ENCODE measurements at regions not wholly inside any gene's neighbourhood (a gene's known extent, or its start where the extent isn't known, plus 50 kb on each side); places are given as distances from the start of the nearest gene placed in this dataset.

GRCh38 chr10:53025172-53025711 lies 252.7 kb upstream of the MBL2 start:
- peak overlapping the region; percentile 1 for H3K4me3 Mint-ChIP-seq (ENCODE audit: low read depth)

GRCh38 chr10:53023411-53023810 lies 250.8 kb upstream of the MBL2 start:
- no peak for TF ChIP-seq CTCF (IDR thresholded peaks at IDR 0.05; ENCODE audit: unreplicated experiment)
- peaks cover 31% of the 10 kb centered on the region for H3K4me1 Mint-ChIP-seq (ENCODE audit: low read depth)
- DNase-seq (ENCODE audit: low spot score, unreplicated experiment), result no peak
- H3K27me3 Mint-ChIP-seq, result no peaks in the 10 kb centered on the region
- H3K36me3 Mint-ChIP-seq (ENCODE audit: insufficient read depth), result peaks cover 13% of the 10 kb centered on the region
- H3K27ac Mint-ChIP-seq, result peak overlapping the region; percentile 76
- H3K9me3 Mint-ChIP-seq (ENCODE audit: low read depth), result peaks cover 11% of the 10 kb centered on the region
- peak overlapping the region; percentile 58 for H3K4me3 Mint-ChIP-seq (ENCODE audit: low read depth)

More at GRCh38 chr10:53025172-53025711, 252.7 kb upstream of the MBL2 start:
- Mint-ChIP-seq H3K27me3 (no peaks in the 10 kb centered on the region), H3K27ac (peak overlapping the region; percentile 94), H3K9me3 (ENCODE audit: low read depth) (peaks cover under 1% of the 10 kb centered on the region), H3K4me1 (ENCODE audit: low read depth) (peaks cover 37% of the 10 kb centered on the region), H3K36me3 (ENCODE audit: insufficient read depth) (peaks cover 2% of the 10 kb centered on the region)
- TF ChIP-seq CTCF (IDR thresholded peaks at IDR 0.05; ENCODE audit: unreplicated experiment), result no peak
- no peak for DNase-seq (ENCODE audit: low spot score, unreplicated experiment)

- peak overlapping the region; percentile 65 for H3K27ac Mint-ChIP-seq
- DNase-seq (ENCODE audit: low spot score, unreplicated experiment), result no peak
- H3K27me3 Mint-ChIP-seq, result no peaks in the 10 kb centered on the region
- H3K36me3 Mint-ChIP-seq (ENCODE audit: insufficient read depth), result peaks cover 14% of the 10 kb centered on the region
- H3K9me3 Mint-ChIP-seq (ENCODE audit: low read depth), result peaks cover 13% of the 10 kb centered on the region
- peaks cover 27% of the 10 kb centered on the region for H3K4me1 Mint-ChIP-seq (ENCODE audit: low read depth)
- peak overlapping the region; percentile 58 for H3K4me3 Mint-ChIP-seq (ENCODE audit: low read depth)
- TF ChIP-seq CTCF (IDR thresholded peaks at IDR 0.05; ENCODE audit: unreplicated experiment), result no peak
Observed at GRCh38 chr10:53022611-53023088, 250.1 kb upstream of the MBL2 start.

- no peak for DNase-seq (ENCODE audit: low spot score, unreplicated experiment)
- H3K27me3 Mint-ChIP-seq, result no peaks in the 10 kb centered on the region
- peaks cover 9% of the 10 kb centered on the region for H3K36me3 Mint-ChIP-seq (ENCODE audit: insufficient read depth)
- H3K9me3 Mint-ChIP-seq (ENCODE audit: low read depth), result peaks cover 10% of the 10 kb centered on the region
- peaks cover 11% of the 10 kb centered on the region for H3K4me1 Mint-ChIP-seq (ENCODE audit: low read depth)
- no peak overlapping the region for H3K4me3 Mint-ChIP-seq (ENCODE audit: low read depth)
- no peak for TF ChIP-seq CTCF (IDR thresholded peaks at IDR 0.05; ENCODE audit: unreplicated experiment)
- H3K27ac Mint-ChIP-seq, result no peak overlapping the region
Observed at GRCh38 chr10:53013201-53013810, 240.7 kb upstream of the MBL2 start.

GRCh38 chr10:53009961-53010907 lies 237.7 kb upstream of the MBL2 start:
- H3K4me1 Mint-ChIP-seq (ENCODE audit: low read depth), result peaks cover 22% of the 10 kb centered on the region
- peaks cover 12% of the 10 kb centered on the region for H3K9me3 Mint-ChIP-seq (ENCODE audit: low read depth)
- H3K27me3 Mint-ChIP-seq, result no peaks in the 10 kb centered on the region
- H3K4me3 Mint-ChIP-seq (ENCODE audit: low read depth), result no peak overlapping the region
- TF ChIP-seq CTCF (IDR thresholded peaks at IDR 0.05; ENCODE audit: unreplicated experiment), result no peak
- H3K27ac Mint-ChIP-seq, result peak overlapping the region; percentile 71
- peaks cover 10% of the 10 kb centered on the region for H3K36me3 Mint-ChIP-seq (ENCODE audit: insufficient read depth)
- no peak for DNase-seq (ENCODE audit: low spot score, unreplicated experiment)

All from progenitor cell of endocrine pancreas (in vitro differentiated cells).